H1 (cell line): ENCODE measurements at regions not wholly inside any gene's neighbourhood (a gene's known extent, or its start where the extent isn't known, plus 50 kb on each side); places are given as distances from the start of the nearest gene placed in this dataset.

ENCODE experiments used
- CTCF ChIA-PET: fragments of 300-600 bp; sonication (Branson Sonifier 250); formaldehyde crosslinking; loops from one replicate; lab custom pipeline; 2021; ENCODE audit not compliant: partially characterized antibody; lab: Charles Lee
- POLR2A ChIA-PET: fragments of 300-600 bp; sonication (Branson Sonifier 250); formaldehyde crosslinking; loops from one replicate; lab custom pipeline; 2021; ENCODE audit warnings: inconsistent platforms; ENCODE audit not compliant: partially characterized antibody; lab: Charles Lee
- DNase-seq, 2 experiments: peaks; one replicate each; pipeline versions ENCODE4 v3.0.0 to v3.0.0-alpha.2; 2010 to 2022; ENCODE audit warnings: low spot score in 2 of 2, low read depth in 1 of 2, mixed read lengths in 1 of 2
- FAIRE-seq: peaks from 2 replicates; lab custom pipeline; 2011; peaks lifted over from hg19 to GRCh38; lab: Jason Lieb, UNC
- H2AFZ ChIP-seq: 2 replicates; pipeline ENCODE4 v1.8.1; 2012; ENCODE audit warnings: low read length, inconsistent platforms
- H2AK5ac ChIP-seq: 2 replicates; pipeline ENCODE4 v1.6.1; 2013; ENCODE audit warnings: low read depth, low read length
- H2BK120ac ChIP-seq: replicated peaks from 2 replicates; pipeline ENCODE3; 2013; ENCODE audit warnings: low read depth, low read length, inconsistent platforms
- H2BK12ac ChIP-seq: 2 replicates; pipeline ENCODE4 v1.6.1; 2013; ENCODE audit warnings: low read depth, low read length
- H2BK15ac ChIP-seq: 2 replicates; pipeline ENCODE4 v1.6.1; 2013; ENCODE audit warnings: low read length
- H2BK20ac ChIP-seq: 2 replicates; pipeline ENCODE4 v1.6.1; 2013; ENCODE audit warnings: low read length
- H2BK5ac ChIP-seq: 2 replicates; pipeline ENCODE4 v1.6.1; 2013; ENCODE audit warnings: low read depth, low read length
- H3K14ac ChIP-seq: 2 replicates; pipeline ENCODE4 v1.6.1; 2013; ENCODE audit warnings: inconsistent platforms; ENCODE audit not compliant: insufficient read length
- H3K18ac ChIP-seq: 2 replicates; pipeline ENCODE4 v1.6.1; 2013; ENCODE audit warnings: low read length; ENCODE audit errors: extremely low read depth
- H3K23ac ChIP-seq: 2 replicates; pipeline ENCODE4 v1.6.1; 2013; ENCODE audit warnings: inconsistent platforms; ENCODE audit not compliant: insufficient read length
- H3K23me2 ChIP-seq: 2 replicates; pipeline ENCODE4 v1.6.1; 2013; ENCODE audit warnings: low read depth, low read length
- H3K27ac ChIP-seq: 2 replicates; pipeline ENCODE4 v1.6.1; 2011; ENCODE audit warnings: low read depth, low read length, inconsistent platforms
- H3K27me3 ChIP-seq, 4 experiments: replicated peaks in 1 of 4; 1 replicate in 1 of 4; 2 replicates in 3 of 4; pipeline versions ENCODE4 v1.6.1 to v1.8.1; 2011 to 2013; ENCODE audit warnings: low read length in 3 of 4, mild to moderate bottlenecking in 3 of 4, inconsistent platforms in 2 of 4, mixed read lengths in 2 of 4, moderate library complexity in 1 of 4; ENCODE audit not compliant: control insufficient read depth in 3 of 4, insufficient read depth in 3 of 4; ENCODE audit errors: extremely low read depth in 1 of 4
- H3K36me3 ChIP-seq, 4 experiments: 2 replicates each; pipeline versions ENCODE4 v1.6.1 to v1.8.1; 2011 to 2013; ENCODE audit warnings: mild to moderate bottlenecking in 4 of 4, low read length in 3 of 4, moderate library complexity in 2 of 4, control low read depth in 1 of 4, inconsistent platforms in 1 of 4; ENCODE audit not compliant: insufficient read depth in 4 of 4, control insufficient read depth in 2 of 4
- H3K4ac ChIP-seq: replicated peaks from 2 replicates; pipeline ENCODE3; 2013; ENCODE audit warnings: low read length, low read depth, mixed read lengths, inconsistent platforms; ENCODE audit not compliant: insufficient read length
- H3K4me1 ChIP-seq, 4 experiments: replicated peaks in 1 of 4; 1 replicate in 1 of 4; 2 replicates in 3 of 4; pipeline versions ENCODE4 v1.6.1 to v1.8.1; 2011 to 2013; ENCODE audit warnings: low read length in 3 of 4, inconsistent platforms in 2 of 4, mixed read lengths in 1 of 4; ENCODE audit not compliant: insufficient read depth in 4 of 4, control insufficient read depth in 3 of 4
- H3K4me2 ChIP-seq, 2 experiments: 2 replicates each; pipeline versions ENCODE4 v1.6.1 to v1.8.1; 2011 to 2013; ENCODE audit warnings: low read depth in 2 of 2, low read length in 2 of 2, control low read depth in 1 of 2, inconsistent platforms in 1 of 2, mild to moderate bottlenecking in 1 of 2; ENCODE audit not compliant: insufficient read depth in 1 of 2
- H3K4me3 ChIP-seq, 4 experiments: fragments of 200-600, 300-600 bp in 1 of 4; sonication (generic), shearing (Covaris generic), sonication (Bioruptor Twin) in 1 of 4; 2 replicates each; pipeline versions ENCODE4 v1.5.1 to v1.8.1; 2011 to 2016; ENCODE audit warnings: low read length in 4 of 4, low read depth in 3 of 4, control low read depth in 2 of 4, inconsistent platforms in 2 of 4, mild to moderate bottlenecking in 2 of 4, mixed read lengths in 1 of 4, moderate library complexity in 1 of 4; ENCODE audit not compliant: insufficient read depth in 2 of 4; ENCODE audit errors: extremely low read depth in 1 of 4
- H3K56ac ChIP-seq: replicated peaks from 2 replicates; pipeline ENCODE3; 2013; ENCODE audit warnings: low read depth, mild to moderate bottlenecking, mixed read lengths, low read length, inconsistent platforms; ENCODE audit not compliant: insufficient read length
- H3K79me1 ChIP-seq: 2 replicates; pipeline ENCODE4 v1.6.1; 2013; ENCODE audit warnings: low read depth, low read length, control low read depth
- H3K79me2 ChIP-seq, 2 experiments: 2 replicates each; pipeline versions ENCODE4 v1.6.1 to v1.8.1; 2012 to 2013; ENCODE audit warnings: low read length in 2 of 2, mild to moderate bottlenecking in 2 of 2, inconsistent platforms in 1 of 2; ENCODE audit not compliant: insufficient read depth in 2 of 2, control insufficient read depth in 1 of 2
- H3K9ac ChIP-seq, 4 experiments: replicated peaks in 1 of 4; 1 replicate in 1 of 4; 2 replicates in 3 of 4; pipeline versions ENCODE4 v1.6.1 to v1.8.1; 2011 to 2013; ENCODE audit warnings: low read depth in 3 of 4, low read length in 3 of 4, control low read depth in 2 of 4, mild to moderate bottlenecking in 2 of 4, moderate library complexity in 2 of 4, inconsistent platforms in 1 of 4; ENCODE audit errors: extremely low read depth in 1 of 4
- H3K9me3 ChIP-seq, 2 experiments: 2 replicates each; pipeline versions ENCODE4 v1.6.1 to v1.8.1; 2012 to 2013; ENCODE audit warnings: mild to moderate bottlenecking in 2 of 2, moderate library complexity in 2 of 2, control low read depth in 1 of 2, inconsistent platforms in 1 of 2, low read depth in 1 of 2, low read length in 1 of 2, mixed read lengths in 1 of 2; ENCODE audit not compliant: insufficient read depth in 2 of 2
- H4K20me1 ChIP-seq, 2 experiments: replicated peaks in 1 of 2; 2 replicates each; pipeline versions ENCODE3 to v1.8.1; 2011 to 2013; ENCODE audit warnings: inconsistent platforms in 2 of 2, low read length in 2 of 2, mild to moderate bottlenecking in 1 of 2; ENCODE audit not compliant: insufficient read depth in 2 of 2, control insufficient read depth in 1 of 2
- H4K5ac ChIP-seq: 2 replicates; pipeline ENCODE4 v1.6.1; 2013; ENCODE audit warnings: low read length, low read depth, mixed read lengths, inconsistent platforms; ENCODE audit not compliant: insufficient read length
- H4K8ac ChIP-seq: 2 replicates; pipeline ENCODE4 v1.8.0; 2013; ENCODE audit warnings: mild to moderate bottlenecking, moderate library complexity, low read length, inconsistent platforms; ENCODE audit not compliant: insufficient read depth; ENCODE audit errors: extremely low read depth
- H4K91ac ChIP-seq: replicated peaks from 2 replicates; pipeline ENCODE3; 2013; ENCODE audit warnings: low read length, mixed read lengths, inconsistent platforms; ENCODE audit not compliant: insufficient read length
- CHD1 ChIP-seq: IDR thresholded peaks from 2 replicates; pipeline ENCODE4 v1.6.1; 2012; ENCODE audit warnings: low read depth, low read length, improper control_type of control experiment
- CREB1 ChIP-seq: IDR thresholded peaks from 2 replicates; pipeline ENCODE4 v1.6.1; 2012; ENCODE audit warnings: inconsistent platforms
- CTBP2 ChIP-seq: IDR thresholded peaks from 2 replicates; pipeline ENCODE4 v1.7.0; 2011; ENCODE audit warnings: borderline replicate concordance, mild to moderate bottlenecking, moderate library complexity, mixed read lengths, low read length; ENCODE audit not compliant: insufficient read depth, insufficient read length
- JUN ChIP-seq: IDR thresholded peaks from 2 replicates; pipeline ENCODE4 v1.6.1; 2011; ENCODE audit warnings: low read depth, mild to moderate bottlenecking, improper control_type of control experiment, low read length
- WGBS, 2 experiments: shearing (Covaris generic) in 1 of 2; methylation state at CpG; one replicate each; pipeline versions ENCODE4 v1.1.6 to v1.1.7; 2013 to 2015; ENCODE audit warnings: low lambda C conversion rate in 2 of 2, mixed read lengths in 2 of 2, inconsistent platforms in 1 of 2, low coverage in 1 of 2, missing lambda C conversion rate in 1 of 2; ENCODE audit not compliant: insufficient replicate concordance in 2 of 2, insufficient coverage in 1 of 2, insufficient read length in 1 of 2; ENCODE audit errors: extremely low coverage in 1 of 2, missing lambda C conversion rate in 1 of 2; 5-methylcytosine and 5-hydroxymethylcytosine counted together

GRCh38 chr14:25394791-25395391, 344.9 kb upstream of the STXBP6 start:
- H3K4me1 ChIP-seq = no peaks in the 10 kb centered on the region; a peak in 1 of 7 replicates
- H2BK5ac ChIP-seq = no peak overlapping the region
- H3K36me3 ChIP-seq = no peaks in the 10 kb centered on the region
- H2AK5ac ChIP-seq = no peak overlapping the region
- H3K4me2 ChIP-seq = no peak overlapping the region
- H2BK12ac ChIP-seq = no peak overlapping the region
- H2BK20ac ChIP-seq = no peak overlapping the region
- H4K20me1 ChIP-seq = no peaks in the 10 kb centered on the region
- POLR2A ChIA-PET = no interaction called here
- H3K27ac ChIP-seq = no peak overlapping the region
- no peak overlapping the region for H2BK15ac ChIP-seq
- H2BK120ac ChIP-seq = no peak overlapping the region
- H4K5ac ChIP-seq = no peak overlapping the region
- no peak overlapping the region for H3K23ac ChIP-seq
- H3K9me3 ChIP-seq = no peaks in the 10 kb centered on the region
- CTCF ChIA-PET = interaction anchor here (1.4 to 7.5 kb wide), 3 partner anchors 12 to 683 kb away, joined by 3 to 65 read pairs (median 28); no protein-coding TSS in a partner anchor
- FAIRE-seq (no peak), DNase-seq (no peak)
- no peak overlapping the region for H2AFZ ChIP-seq
- H3K79me2 ChIP-seq = no peaks in the 10 kb centered on the region
- H3K79me1 ChIP-seq = no peaks in the 10 kb centered on the region
- H4K8ac ChIP-seq = no peak overlapping the region
- H3K4ac ChIP-seq = no peak overlapping the region
- no peak overlapping the region for H4K91ac ChIP-seq
- H3K56ac ChIP-seq = no peak overlapping the region
- no peaks in the 10 kb centered on the region for H3K23me2 ChIP-seq
- WGBS, 2 experiments = 85% methylated on average over 3 of the region's 3 CpGs; no CpG with 5 or more reads in 1 of the 2 experiments
- H3K18ac ChIP-seq = no peak overlapping the region
- H3K4me3 ChIP-seq = no peak overlapping the region
- no peak overlapping the region for H3K9ac ChIP-seq
- no peak overlapping the region for H3K14ac ChIP-seq
- H3K27me3 ChIP-seq = no peaks in the 10 kb centered on the region
- no peak for TF ChIP-seq CREB1
- TF ChIP-seq CTBP2 = no peak
- TF ChIP-seq JUN = no peak
- no peak for TF ChIP-seq CHD1
